A549 (cell line): ENCODE measurements at regions not wholly inside any gene's neighbourhood (a gene's known extent, or its start where the extent isn't known, plus 50 kb on each side); places are given as distances from the start of the nearest gene placed in this dataset.

Source experiments
- CHD4 ChIP-seq: fragments of 200-600 bp; sonication (generic); IDR thresholded peaks from 2 replicates; pipeline ENCODE4 v1.6.1; 2016; ENCODE audit warnings: antibody characterized with exemption, mild to moderate bottlenecking, borderline replicate concordance
- EP300 ChIP-seq, 2 experiments: fragments of >200 bp; sonication (Bioruptor Twin); formaldehyde crosslinking; IDR thresholded peaks; 2 replicates in 1 of 2; 3 replicates in 1 of 2; pipeline ENCODE4 v1.6.1; 2016 to 2017
- MYC ChIP-seq: IDR thresholded peaks from 2 replicates; pipeline ENCODE4 v1.6.1; 2012; ENCODE audit warnings: mild to moderate bottlenecking, inconsistent platforms, low read length, improper control_type of control experiment, borderline replicate concordance
- POLR2A ChIP-seq: IDR thresholded peaks from 2 replicates; pipeline ENCODE4 v1.6.1; 2012; ENCODE audit warnings: mild to moderate bottlenecking, low read length
- POLR2AphosphoS2 ChIP-seq: conservative IDR thresholded peaks from 2 replicates; pipeline ENCODE4 v1.6.1; 2012; ENCODE audit warnings: low read length, improper control_type of control experiment, inconsistent platforms
- RFX5 ChIP-seq: fragments of 450-650 bp; IDR thresholded peaks from 2 replicates; pipeline ENCODE4 v1.7.1; 2014; ENCODE audit warnings: antibody characterized with exemption, mild to moderate bottlenecking, moderate library complexity
- RNF2 ChIP-seq: fragments of 200-600 bp; sonication (generic); IDR thresholded peaks from 2 replicates; pipeline ENCODE4 v1.6.1; 2016; ENCODE audit warnings: low read depth, mild to moderate bottlenecking, antibody characterized with exemption, moderate library complexity, borderline replicate concordance
- SMC3 ChIP-seq: fragments of >200 bp; sonication (Bioruptor Twin); formaldehyde crosslinking; IDR thresholded peaks from 3 replicates; pipeline ENCODE4 v1.6.1; 2018; ENCODE audit warnings: inconsistent platforms
- TFCP2L1 ChIP-seq: fragments of 250-450 bp; sonication (Bioruptor Pico); IDR thresholded peaks from 2 replicates; pipeline ENCODE4 v1.5.0; 2021; ENCODE audit warnings: mild to moderate bottlenecking
- TF ChIP-seq, protein P1 (sequence below): fragments of >200 bp; sonication (Bioruptor Twin); formaldehyde crosslinking; IDR thresholded peaks from 3 replicates; pipeline ENCODE4 v1.5.1; 2016
- TF ChIP-seq, protein P2 (sequence below): fragments of 450-650 bp; IDR thresholded peaks from 2 replicates; pipeline ENCODE4 v1.6.1; 2014; ENCODE audit warnings: antibody characterized with exemption
- TF ChIP-seq, protein P3 (sequence below): fragments of 250-450 bp; sonication (Bioruptor Pico); IDR thresholded peaks from 2 replicates; pipeline ENCODE4 v1.5.0; 2021; ENCODE audit warnings: mild to moderate bottlenecking, moderate library complexity, borderline replicate concordance

DNA sequence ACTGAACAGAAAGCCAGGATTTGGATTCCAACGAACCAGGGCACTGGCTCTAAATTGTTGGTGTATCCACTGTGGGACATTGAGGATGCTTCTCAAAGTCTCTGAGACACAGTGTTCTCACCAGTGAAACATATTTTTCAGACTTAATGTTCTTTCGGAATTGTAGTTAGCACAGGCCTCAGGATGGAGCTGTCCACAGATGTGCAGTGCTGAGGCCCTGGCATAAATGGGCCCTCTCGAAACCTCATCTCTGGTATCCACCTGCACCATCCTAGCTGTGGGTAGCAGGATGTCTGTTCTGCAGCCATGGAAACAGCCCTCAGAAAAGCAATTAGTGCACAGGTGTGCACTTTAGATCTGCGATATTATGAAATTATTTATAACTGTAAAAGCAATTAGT is 656.8 kb downstream of the TBC1D22A start:
- TF ChIP-seq RFX5 (no peak), SMC3 (no peak), EP300 (IDR thresholded peaks at IDR 0.05) (no peak), POLR2A (no peak), CHD4 (no peak), RNF2 (no peak), TFCP2L1 (CRISPR knock-in tag) (no peak), MYC (no peak), POLR2AphosphoS2 (no peak)
- TF ChIP-seq, protein P1, sequence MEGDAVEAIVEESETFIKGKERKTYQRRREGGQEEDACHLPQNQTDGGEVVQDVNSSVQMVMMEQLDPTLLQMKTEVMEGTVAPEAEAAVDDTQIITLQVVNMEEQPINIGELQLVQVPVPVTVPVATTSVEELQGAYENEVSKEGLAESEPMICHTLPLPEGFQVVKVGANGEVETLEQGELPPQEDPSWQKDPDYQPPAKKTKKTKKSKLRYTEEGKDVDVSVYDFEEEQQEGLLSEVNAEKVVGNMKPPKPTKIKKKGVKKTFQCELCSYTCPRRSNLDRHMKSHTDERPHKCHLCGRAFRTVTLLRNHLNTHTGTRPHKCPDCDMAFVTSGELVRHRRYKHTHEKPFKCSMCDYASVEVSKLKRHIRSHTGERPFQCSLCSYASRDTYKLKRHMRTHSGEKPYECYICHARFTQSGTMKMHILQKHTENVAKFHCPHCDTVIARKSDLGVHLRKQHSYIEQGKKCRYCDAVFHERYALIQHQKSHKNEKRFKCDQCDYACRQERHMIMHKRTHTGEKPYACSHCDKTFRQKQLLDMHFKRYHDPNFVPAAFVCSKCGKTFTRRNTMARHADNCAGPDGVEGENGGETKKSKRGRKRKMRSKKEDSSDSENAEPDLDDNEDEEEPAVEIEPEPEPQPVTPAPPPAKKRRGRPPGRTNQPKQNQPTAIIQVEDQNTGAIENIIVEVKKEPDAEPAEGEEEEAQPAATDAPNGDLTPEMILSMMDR = no peak
- TF ChIP-seq, protein P2, sequence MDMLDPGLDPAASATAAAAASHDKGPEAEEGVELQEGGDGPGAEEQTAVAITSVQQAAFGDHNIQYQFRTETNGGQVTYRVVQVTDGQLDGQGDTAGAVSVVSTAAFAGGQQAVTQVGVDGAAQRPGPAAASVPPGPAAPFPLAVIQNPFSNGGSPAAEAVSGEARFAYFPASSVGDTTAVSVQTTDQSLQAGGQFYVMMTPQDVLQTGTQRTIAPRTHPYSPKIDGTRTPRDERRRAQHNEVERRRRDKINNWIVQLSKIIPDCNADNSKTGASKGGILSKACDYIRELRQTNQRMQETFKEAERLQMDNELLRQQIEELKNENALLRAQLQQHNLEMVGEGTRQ = no peak
- TF ChIP-seq, protein P3, sequence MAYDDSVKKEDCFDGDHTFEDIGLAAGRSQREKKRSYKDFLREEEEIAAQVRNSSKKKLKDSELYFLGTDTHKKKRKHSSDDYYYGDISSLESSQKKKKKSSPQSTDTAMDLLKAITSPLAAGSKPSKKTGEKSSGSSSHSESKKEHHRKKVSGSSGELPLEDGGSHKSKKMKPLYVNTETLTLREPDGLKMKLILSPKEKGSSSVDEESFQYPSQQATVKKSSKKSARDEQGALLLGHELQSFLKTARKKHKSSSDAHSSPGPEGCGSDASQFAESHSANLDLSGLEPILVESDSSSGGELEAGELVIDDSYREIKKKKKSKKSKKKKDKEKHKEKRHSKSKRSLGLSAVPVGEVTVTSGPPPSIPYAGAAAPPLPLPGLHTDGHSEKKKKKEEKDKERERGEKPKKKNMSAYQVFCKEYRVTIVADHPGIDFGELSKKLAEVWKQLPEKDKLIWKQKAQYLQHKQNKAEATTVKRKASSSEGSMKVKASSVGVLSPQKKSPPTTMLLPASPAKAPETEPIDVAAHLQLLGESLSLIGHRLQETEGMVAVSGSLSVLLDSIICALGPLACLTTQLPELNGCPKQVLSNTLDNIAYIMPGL (CRISPR knock-in tag) = no peak
